IMR-90 (cell line): ENCODE measurements at regions not wholly inside any gene's neighbourhood (a gene's known extent, or its start where the extent isn't known, plus 50 kb on each side); places are given as distances from the start of the nearest gene placed in this dataset.

Experiments
- ATAC-seq: fragments of 200-7000 bp; cut with Tn5 transposase; 2 replicates; pipeline ENCODE4 v1.9.1; 2020; ENCODE audit warnings: low read depth, mild to moderate bottlenecking, moderate library complexity
- BruUV-seq: library from RNA; stranded (reverse); fragments of 400-500 nt; replicated peaks from 2 replicates; lab custom pipeline; 2021; lab: Mats Ljungman, UMichigan
- CTCF ChIA-PET: fragments of 300-600 bp; formaldehyde crosslinking; extraction: SDS; loops from one replicate; lab custom pipeline; 2021; ENCODE audit warnings: antibody characterized with exemption; lab: Yijun Ruan, JAX
- POLR2A ChIA-PET: fragments of 300-600 bp; sonication (Branson Sonifier 250); formaldehyde crosslinking; loops from one replicate; lab custom pipeline; 2022; ENCODE audit warnings: antibody characterized with exemption; ENCODE audit not compliant: unreplicated experiment; lab: Charles Lee
- DNase-seq: peaks from one replicate; pipeline ENCODE4 v3.0.0; 2013
- H2AFZ ChIP-seq: replicated peaks from 2 replicates; pipeline ENCODE3; 2013; ENCODE audit warnings: low read length, mild to moderate bottlenecking; ENCODE audit not compliant: poor library complexity
- H2AK5ac ChIP-seq: 2 replicates; pipeline ENCODE4 v1.6.1; 2013; ENCODE audit warnings: low read depth, low read length, inconsistent platforms
- H2AK9ac ChIP-seq: replicated peaks from 2 replicates; pipeline ENCODE3; 2013; ENCODE audit warnings: mild to moderate bottlenecking, low read depth, low read length, moderate library complexity; ENCODE audit not compliant: poor library complexity
- H2BK120ac ChIP-seq: 2 replicates; pipeline ENCODE4 v1.6.1; 2013; ENCODE audit warnings: low read depth, low read length, inconsistent platforms
- H2BK15ac ChIP-seq: 3 replicates; pipeline ENCODE4 v1.6.1; 2013; ENCODE audit warnings: low read depth, low read length, inconsistent platforms
- H2BK20ac ChIP-seq: 2 replicates; pipeline ENCODE4 v1.6.1; 2013; ENCODE audit warnings: low read depth, mild to moderate bottlenecking, inconsistent platforms, low read length, moderate library complexity
- H2BK5ac ChIP-seq: 2 replicates; pipeline ENCODE4 v1.6.1; 2013; ENCODE audit warnings: mild to moderate bottlenecking, low read depth, low read length, inconsistent platforms; ENCODE audit not compliant: poor library complexity, severe bottlenecking
- H3K14ac ChIP-seq: replicated peaks from 2 replicates; pipeline ENCODE4 v1.6.1; 2013; ENCODE audit warnings: low read depth, low read length, inconsistent platforms
- H3K18ac ChIP-seq: 2 replicates; pipeline ENCODE4 v1.6.1; 2013; ENCODE audit warnings: low read depth, low read length, control low read depth
- H3K23ac ChIP-seq: 2 replicates; pipeline ENCODE4 v1.6.1; 2013; ENCODE audit warnings: low read depth, low read length, inconsistent platforms
- H3K27ac ChIP-seq: 2 replicates; pipeline ENCODE4 v1.5.1; 2013; ENCODE audit warnings: mild to moderate bottlenecking, control low read depth, low read length; ENCODE audit not compliant: insufficient read depth
- H3K27me3 ChIP-seq: 2 replicates; pipeline ENCODE4 v1.6.1; 2013; ENCODE audit warnings: low read length; ENCODE audit not compliant: control insufficient read depth, insufficient read depth
- H3K36me3 ChIP-seq: 2 replicates; pipeline ENCODE4 v1.6.1; 2013; ENCODE audit warnings: low read length, mixed read lengths; ENCODE audit not compliant: control insufficient read depth, insufficient read depth
- H3K4ac ChIP-seq: 2 replicates; pipeline ENCODE4 v1.6.1; 2013; ENCODE audit warnings: low read depth, low read length, inconsistent platforms
- H3K4me1 ChIP-seq: 2 replicates; pipeline ENCODE4 v1.6.1; 2013; ENCODE audit warnings: low read length, mixed read lengths; ENCODE audit not compliant: control insufficient read depth, insufficient read depth
- H3K4me2 ChIP-seq: 2 replicates; pipeline ENCODE4 v1.6.1; 2013; ENCODE audit warnings: low read depth, mild to moderate bottlenecking, control low read depth, low read length, moderate library complexity
- H3K4me3 ChIP-seq: 2 replicates; pipeline ENCODE4 v1.5.1; 2013; ENCODE audit warnings: low read depth, mild to moderate bottlenecking, control low read depth, low read length, moderate library complexity; ENCODE audit not compliant: insufficient read depth
- H3K56ac ChIP-seq: 2 replicates; pipeline ENCODE4 v1.6.1; 2013; ENCODE audit warnings: low read length, inconsistent platforms; ENCODE audit not compliant: insufficient read depth; ENCODE audit errors: extremely low read depth
- H3K79me1 ChIP-seq, 2 experiments: 2 replicates each; pipeline ENCODE4 v1.6.1; 2013; ENCODE audit warnings: low read length in 2 of 2, inconsistent platforms in 1 of 2, low read depth in 1 of 2
- H3K9ac ChIP-seq: 2 replicates; pipeline ENCODE4 v1.6.1; 2013; ENCODE audit warnings: low read depth, low read length, control low read depth
- H3K9me1 ChIP-seq: 2 replicates; pipeline ENCODE4 v1.6.1; 2013; ENCODE audit warnings: low read length, inconsistent platforms; ENCODE audit not compliant: insufficient read depth
- H3K9me3 ChIP-seq: 2 replicates; pipeline ENCODE4 v1.6.1; 2013; ENCODE audit warnings: low read length; ENCODE audit not compliant: control insufficient read depth, insufficient read depth
- H4K20me1 ChIP-seq: 2 replicates; pipeline ENCODE4 v1.6.1; 2013; ENCODE audit warnings: low read length, inconsistent platforms; ENCODE audit not compliant: insufficient read depth
- H4K5ac ChIP-seq: 2 replicates; pipeline ENCODE4 v1.6.1; 2013; ENCODE audit warnings: mild to moderate bottlenecking, low read depth, low read length, control low read depth
- H4K8ac ChIP-seq, 2 experiments: 2 replicates each; pipeline ENCODE4 v1.6.1; 2013; ENCODE audit warnings: low read depth in 2 of 2, low read length in 2 of 2, control low read depth in 1 of 2, inconsistent platforms in 1 of 2
- H4K91ac ChIP-seq: 2 replicates; pipeline ENCODE4 v1.6.1; 2013; ENCODE audit warnings: low read depth, low read length, inconsistent platforms; ENCODE audit not compliant: insufficient read depth
- BHLHE40 ChIP-seq: fragments of 150-350 bp; IDR thresholded peaks from 2 replicates; pipeline ENCODE4 v1.6.1; 2016; ENCODE audit warnings: mild to moderate bottlenecking, low read depth, low read length
- CEBPB ChIP-seq: IDR thresholded peaks from 2 replicates; pipeline ENCODE4 v1.6.1; 2012; ENCODE audit warnings: low read depth, low read length, improper control_type of control experiment
- FOS ChIP-seq: fragments of 150-350 bp; IDR thresholded peaks from 2 replicates; pipeline ENCODE4 v1.6.1; 2016; ENCODE audit warnings: low read depth, low read length
- MAFK ChIP-seq: IDR thresholded peaks from 2 replicates; pipeline ENCODE4 v1.6.1; 2012; ENCODE audit warnings: low read depth, low read length, improper control_type of control experiment
- MAZ ChIP-seq: IDR thresholded peaks from 2 replicates; pipeline ENCODE4 v1.6.1; 2012; ENCODE audit warnings: low read depth, mild to moderate bottlenecking, low read length, improper control_type of control experiment, moderate library complexity, borderline replicate concordance
- MXI1 ChIP-seq: IDR thresholded peaks from 2 replicates; pipeline ENCODE4 v1.6.1; 2012; ENCODE audit warnings: low read depth, mild to moderate bottlenecking, low read length, moderate library complexity, borderline replicate concordance
- RAD21 ChIP-seq: IDR thresholded peaks from 2 replicates; pipeline ENCODE4 v1.6.1; 2012; ENCODE audit warnings: low read length, improper control_type of control experiment
- RCOR1 ChIP-seq: IDR thresholded peaks from 2 replicates; pipeline ENCODE4 v1.6.1; 2012; ENCODE audit warnings: mild to moderate bottlenecking, low read length, improper control_type of control experiment; ENCODE audit not compliant: insufficient replicate concordance
- RFX5 ChIP-seq: IDR thresholded peaks from 2 replicates; pipeline ENCODE4 v1.8.0; 2012; ENCODE audit warnings: low read depth, mild to moderate bottlenecking, low read length, moderate library complexity
- SMC3 ChIP-seq: fragments of 150-350 bp; IDR thresholded peaks from 2 replicates; pipeline ENCODE4 v1.6.1; 2016; ENCODE audit warnings: low read depth, mild to moderate bottlenecking, antibody characterized with exemption, low read length, moderate library complexity
- WGBS, 2 experiments: methylation state at CpG; one replicate each; pipeline versions ENCODE4 v1.1.5 to v1.1.7; 2013; ENCODE audit warnings: missing lambda C conversion rate in 2 of 2; ENCODE audit not compliant: insufficient read length in 1 of 2; ENCODE audit errors: extremely low coverage in 2 of 2; 5-methylcytosine and 5-hydroxymethylcytosine counted together
- dilution Hi-C: fragments of 300-500 bp; cut with HindIII; formaldehyde crosslinking; loops from one replicate; pipeline ENCODE4 v1.14.3; 2018; ENCODE audit warnings: low sequenced_read_pairs; ENCODE audit not compliant: unreplicated experiment
- in situ Hi-C: fragments of 300-500 bp; cut with MboI; formaldehyde crosslinking; loops from 3 replicates; pipeline ENCODE4 v1.14.3; 2019; ENCODE audit warnings: low sequenced_read_pairs, inconsistent platforms, mixed read lengths
- intact Hi-C: fragments of 100-400 bp; cut with micrococcal nuclease; formaldehyde crosslinking; loops from 2 replicates; pipeline ENCODE4 v1.10.0; 2022
- TF ChIP-seq, protein P1 (sequence below): fragments of 150-350 bp; IDR thresholded peaks from 2 replicates; pipeline ENCODE4 v1.6.1; 2016; ENCODE audit warnings: low read depth, mild to moderate bottlenecking, low read length, moderate library complexity, borderline replicate concordance
- TF ChIP-seq, protein P2 (sequence below): conservative IDR thresholded peaks from 2 replicates; pipeline ENCODE4 v1.5.1; 2012; ENCODE audit warnings: mild to moderate bottlenecking, low read depth, low read length, improper control_type of control experiment

DNA sequence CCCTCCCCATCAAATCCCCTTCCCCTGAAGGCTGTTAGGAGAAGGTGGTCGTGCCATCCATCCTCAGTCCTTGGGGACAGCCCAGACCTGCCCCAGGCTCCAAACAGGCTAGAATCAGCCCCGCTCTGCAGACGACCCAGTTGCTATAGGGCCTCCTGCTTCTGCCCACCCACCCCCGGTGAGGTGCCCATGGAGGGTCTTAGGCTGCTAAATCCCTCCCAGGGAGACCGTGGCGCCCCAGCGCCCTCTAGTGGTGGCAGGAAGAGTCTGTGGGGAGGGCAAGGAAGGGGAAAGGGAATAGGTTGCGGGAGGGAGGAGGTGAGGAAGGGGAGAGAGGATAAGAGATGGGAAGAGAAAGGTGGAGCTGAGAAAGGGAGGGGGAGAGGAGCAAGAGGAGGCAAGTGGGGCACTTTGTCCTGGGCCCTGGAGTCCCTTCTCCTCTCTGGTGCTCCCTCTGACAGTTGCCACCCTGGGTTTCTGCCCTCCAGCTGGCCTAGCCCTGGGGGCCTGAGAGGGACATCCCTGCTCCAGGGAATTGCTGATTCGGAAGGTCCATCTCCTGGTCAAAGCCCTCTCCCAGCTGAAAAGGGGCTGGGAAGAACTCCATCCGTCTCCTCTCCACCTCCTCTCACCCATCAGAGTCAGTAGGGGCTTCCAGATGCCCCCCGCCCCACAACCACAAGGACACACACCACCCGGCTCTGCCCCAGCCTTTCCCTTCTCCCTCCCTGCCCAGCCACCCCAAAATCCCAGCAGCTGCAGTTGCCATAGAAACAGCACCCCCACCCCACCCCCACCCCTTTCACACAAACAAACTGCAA is 55.4 kb downstream of the CAMK2N1 start (continued):
- 0 out of 2 replicates have a peak, but pooled peaks have one; percentile 46 for TF ChIP-seq MAZ

DNA sequence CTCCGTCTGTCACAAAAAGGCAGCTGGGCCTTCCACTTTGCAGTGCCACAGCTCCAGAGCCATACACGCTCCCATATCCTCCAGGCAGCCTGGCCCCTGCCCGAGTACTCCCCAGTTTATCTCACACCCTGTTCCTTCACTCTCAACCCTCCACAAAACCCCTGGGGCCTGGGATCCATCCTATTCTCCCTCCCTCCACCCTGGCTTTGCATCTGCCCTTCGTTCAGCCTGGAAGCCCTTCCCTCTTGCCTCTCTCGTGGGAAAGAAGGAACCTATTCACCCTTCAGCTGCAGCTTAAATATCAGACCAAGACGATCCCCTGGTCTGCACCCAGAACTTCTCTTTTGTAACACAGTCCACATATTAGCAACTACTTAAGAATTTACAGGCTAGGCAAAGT is 56.7 kb downstream of the CAMK2N1 start:
- Histone ChIP-seq H3K27ac (0 out of 2 replicates have a peak overlapping the region, but pooled peaks have one; percentile 11), H3K9me1 (peaks cover 10% of the 10 kb centered on the region), H4K20me1 (no peaks in the 10 kb centered on the region), H3K23ac (no peak overlapping the region), H2BK15ac (peak overlapping the region; percentile 74; the same call in 2 of the 3 replicates), H2BK5ac (no peak overlapping the region), H3K4me2 (no peak overlapping the region), H2AK5ac (peak overlapping the region; percentile 57; the same call in 1 of the 2 replicates), H3K18ac (no peak overlapping the region), H4K91ac (peak overlapping the region; percentile 66; the same call in 1 of the 2 replicates), H2BK120ac (peak overlapping the region; percentile 70; the same call in 1 of the 2 replicates), H3K56ac (no peak overlapping the region), H3K9ac (no peak overlapping the region), H3K79me1 (no peaks in the 10 kb centered on the region), H2BK20ac (peak overlapping the region; percentile 44), H2AFZ (peak overlapping the region; percentile 9), H3K14ac (0 out of 2 replicates have a peak overlapping the region, but pooled peaks have one; percentile 52), H3K9me3 (peaks cover under 1% of the 10 kb centered on the region; the same call in 1 of the 2 replicates), H4K8ac (peak overlapping the region in 1 of 2 experiments; percentile 1; a peak in 1 of 4 replicates), H3K27me3 (no peaks in the 10 kb centered on the region; the same call in 1 of the 2 replicates), H3K4ac (peak overlapping the region; percentile 25), H3K36me3 (no peaks in the 10 kb centered on the region), H2AK9ac (no peak overlapping the region), H3K4me1 (peaks cover 12% of the 10 kb centered on the region), H3K4me3 (no peak overlapping the region), H4K5ac (no peak overlapping the region)
- peak; percentile 52 for DNase-seq
- intact Hi-C loops (loop anchor here (5.0 kb wide), 1 partner anchor 53 kb away; no protein-coding TSS in a partner anchor), in situ Hi-C loops (no loop called here), dilution Hi-C loops (no loop called here)
- POLR2A ChIA-PET = no interaction called here
- no peak for ATAC-seq
- whole genome bisulfite sequencing, 2 experiments = 69% methylated on average over 2 of the region's 6 CpGs; no CpG with 5 or more reads in 1 of the 2 experiments
- CTCF ChIA-PET = interaction anchor here (1.7 kb wide), 1 partner anchor 67 kb away, joined by 4 read pairs; no protein-coding TSS in a partner anchor
- BruUV-seq = no TSS peak
- TF ChIP-seq RAD21 = no peak
- TF ChIP-seq FOS = no peak
- no peak for TF ChIP-seq RFX5
- TF ChIP-seq RCOR1 = no peak
- no peak for TF ChIP-seq MXI1
- no peak for TF ChIP-seq SMC3
- TF ChIP-seq CEBPB = no peak
- TF ChIP-seq BHLHE40 = no peak
- TF ChIP-seq, protein P1, sequence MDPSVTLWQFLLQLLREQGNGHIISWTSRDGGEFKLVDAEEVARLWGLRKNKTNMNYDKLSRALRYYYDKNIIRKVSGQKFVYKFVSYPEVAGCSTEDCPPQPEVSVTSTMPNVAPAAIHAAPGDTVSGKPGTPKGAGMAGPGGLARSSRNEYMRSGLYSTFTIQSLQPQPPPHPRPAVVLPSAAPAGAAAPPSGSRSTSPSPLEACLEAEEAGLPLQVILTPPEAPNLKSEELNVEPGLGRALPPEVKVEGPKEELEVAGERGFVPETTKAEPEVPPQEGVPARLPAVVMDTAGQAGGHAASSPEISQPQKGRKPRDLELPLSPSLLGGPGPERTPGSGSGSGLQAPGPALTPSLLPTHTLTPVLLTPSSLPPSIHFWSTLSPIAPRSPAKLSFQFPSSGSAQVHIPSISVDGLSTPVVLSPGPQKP = no peak
- TF ChIP-seq, protein P2, sequence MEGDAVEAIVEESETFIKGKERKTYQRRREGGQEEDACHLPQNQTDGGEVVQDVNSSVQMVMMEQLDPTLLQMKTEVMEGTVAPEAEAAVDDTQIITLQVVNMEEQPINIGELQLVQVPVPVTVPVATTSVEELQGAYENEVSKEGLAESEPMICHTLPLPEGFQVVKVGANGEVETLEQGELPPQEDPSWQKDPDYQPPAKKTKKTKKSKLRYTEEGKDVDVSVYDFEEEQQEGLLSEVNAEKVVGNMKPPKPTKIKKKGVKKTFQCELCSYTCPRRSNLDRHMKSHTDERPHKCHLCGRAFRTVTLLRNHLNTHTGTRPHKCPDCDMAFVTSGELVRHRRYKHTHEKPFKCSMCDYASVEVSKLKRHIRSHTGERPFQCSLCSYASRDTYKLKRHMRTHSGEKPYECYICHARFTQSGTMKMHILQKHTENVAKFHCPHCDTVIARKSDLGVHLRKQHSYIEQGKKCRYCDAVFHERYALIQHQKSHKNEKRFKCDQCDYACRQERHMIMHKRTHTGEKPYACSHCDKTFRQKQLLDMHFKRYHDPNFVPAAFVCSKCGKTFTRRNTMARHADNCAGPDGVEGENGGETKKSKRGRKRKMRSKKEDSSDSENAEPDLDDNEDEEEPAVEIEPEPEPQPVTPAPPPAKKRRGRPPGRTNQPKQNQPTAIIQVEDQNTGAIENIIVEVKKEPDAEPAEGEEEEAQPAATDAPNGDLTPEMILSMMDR = no peak
- no peak for TF ChIP-seq MAZ
- TF ChIP-seq MAFK = no peak
